NK-92 treated with Interleukin-12 subunit alpha and Interleukin-12 subunit beta, amount 100 ng/mL, for 24 hours (cell line): ENCODE measurements at regions not wholly inside any gene's neighbourhood (a gene's known extent, or its start where the extent isn't known, plus 50 kb on each side); places are given as distances from the start of the nearest gene placed in this dataset.
A peak's percentile ranks its signal among the peaks of the same experiment; 100 is the strongest.

ENCODE experiments used
- DNase-seq: peaks from one replicate; lab custom pipeline; 2025; lab: John Stamatoyannopoulos, UW

- DNase-seq, result no peak
Measured at GRCh38 chr13:106382534-106382933, 152.9 kb downstream of the EFNB2 start.

- DNase-seq, result no peak
Measured at GRCh38 chr13:106381091-106381490, 154.4 kb downstream of the EFNB2 start.

GRCh38 chr13:106377931-106378662 is 157.4 kb downstream of the EFNB2 start:
- DNase-seq, result no peak

- DNase-seq, result no peak
Measured at GRCh38 chr13:106377341-106377740, 158.1 kb downstream of the EFNB2 start.

- DNase-seq, result no peak
Measured at GRCh38 chr13:106376401-106377112, 158.9 kb downstream of the EFNB2 start.

GRCh38 chr13:106375085-106375484 is 160.4 kb downstream of the EFNB2 start:
- DNase-seq, result no peak

- no peak for DNase-seq
Measured at GRCh38 chr13:106374631-106375030, 160.8 kb downstream of the EFNB2 start.

- DNase-seq, result no peak
Measured at GRCh38 chr13:106373989-106374572, 161.4 kb downstream of the EFNB2 start.

GRCh38 chr13:106373304-106373988 is 162.0 kb downstream of the EFNB2 start:
- no peak for DNase-seq

- DNase-seq, result peak; percentile 2
Measured at GRCh38 chr13:106372199-106373155, 163.0 kb downstream of the EFNB2 start.

GRCh38 chr13:106371024-106371423 is 164.4 kb downstream of the EFNB2 start:
- no peak for DNase-seq

- no peak for DNase-seq
Measured at GRCh38 chr13:106369858-106370257, 165.6 kb downstream of the EFNB2 start.

GRCh38 chr13:106369091-106369490 is 166.4 kb downstream of the EFNB2 start:
- no peak for DNase-seq

- DNase-seq, result no peak
Measured at GRCh38 chr13:106367361-106367971, 168.0 kb downstream of the EFNB2 start.

GRCh38 chr13:106362707-106363106 is 172.8 kb downstream of the EFNB2 start:
- no peak for DNase-seq

- no peak for DNase-seq
Measured at GRCh38 chr13:106361621-106362020, 173.8 kb downstream of the EFNB2 start.

- DNase-seq, result no peak
Measured at GRCh38 chr13:106357198-106357597, 178.3 kb downstream of the EFNB2 start.

GRCh38 chr13:106355866-106356265 is 179.6 kb downstream of the EFNB2 start:
- no peak for DNase-seq

GRCh38 chr13:106354961-106355360 is 180.5 kb downstream of the EFNB2 start:
- DNase-seq, result no peak

- no peak for DNase-seq
Measured at GRCh38 chr13:106352850-106353249, 182.6 kb downstream of the EFNB2 start.

GRCh38 chr13:106351251-106351650 is 184.2 kb downstream of the EFNB2 start:
- no peak for DNase-seq
